GM18511 (cell line): ENCODE measurements at regions not wholly inside any gene's neighbourhood (a gene's known extent, or its start where the extent isn't known, plus 50 kb on each side); places are given as distances from the start of the nearest gene placed in this dataset.

Experiments used
- ATAC-seq: cut with Tn5 transposase; IDR thresholded peaks from one replicate; pipeline ENCODE4 v1.9.1; 2021; ENCODE audit warnings: mild to moderate bottlenecking, moderate library complexity; ENCODE audit not compliant: unreplicated experiment

GRCh38 chr6:4466769-4467480 is 309.3 kb upstream of the CDYL start:
- no peak for ATAC-seq

GRCh38 chr6:4466261-4466660 is 309.9 kb upstream of the CDYL start:
- ATAC-seq: no peak

- no peak for ATAC-seq
Observed at GRCh38 chr6:4464638-4465037, 311.6 kb upstream of the CDYL start.

- no peak for ATAC-seq
Observed at GRCh38 chr6:4463236-4463635, 313.0 kb upstream of the CDYL start.

GRCh38 chr6:4460586-4461475 is 315.4 kb upstream of the CDYL start:
- ATAC-seq: no peak

- no peak for ATAC-seq
Observed at GRCh38 chr6:4459996-4460395, 316.2 kb upstream of the CDYL start.

- no peak for ATAC-seq
Observed at GRCh38 chr6:4459032-4459431, 317.2 kb upstream of the CDYL start.

GRCh38 chr6:4451718-4452117 is 316.3 kb upstream of the ECI2 start:
- ATAC-seq: no peak

GRCh38 chr6:4451081-4451480 is 315.7 kb upstream of the ECI2 start:
- no peak for ATAC-seq

- no peak for ATAC-seq
Observed at GRCh38 chr6:4450237-4450636, 314.9 kb upstream of the ECI2 start.

- no peak for ATAC-seq
Observed at GRCh38 chr6:4449409-4449808, 314.0 kb upstream of the ECI2 start.

- no peak for ATAC-seq
Observed at GRCh38 chr6:4448841-4449240, 313.5 kb upstream of the ECI2 start.

- ATAC-seq: no peak
Observed at GRCh38 chr6:4447639-4448330, 312.4 kb upstream of the ECI2 start.

GRCh38 chr6:4446982-4447381 is 311.6 kb upstream of the ECI2 start:
- no peak for ATAC-seq

- no peak for ATAC-seq
Observed at GRCh38 chr6:4441981-4442434, 306.6 kb upstream of the ECI2 start.

GRCh38 chr6:4439159-4439558 is 303.8 kb upstream of the ECI2 start:
- ATAC-seq: no peak

- ATAC-seq: no peak
Observed at GRCh38 chr6:4437342-4437741, 302.0 kb upstream of the ECI2 start.

- no peak for ATAC-seq
Observed at GRCh38 chr6:4435981-4436445, 300.6 kb upstream of the ECI2 start.

GRCh38 chr6:4434655-4435054 is 299.3 kb upstream of the ECI2 start:
- ATAC-seq: no peak

- ATAC-seq: no peak
Observed at GRCh38 chr6:4433199-4433598, 297.8 kb upstream of the ECI2 start.

- no peak for ATAC-seq
Observed at GRCh38 chr6:4426968-4427367, 291.6 kb upstream of the ECI2 start.
